Endothelial cell (in vitro differentiated cells): ENCODE measurements at regions not wholly inside any gene's neighbourhood (a gene's known extent, or its start where the extent isn't known, plus 50 kb on each side); places are given as distances from the start of the nearest gene placed in this dataset.

Source experiments
- DNase-seq: peaks from one replicate; pipeline ENCODE4 v3.0.0; 2021; ENCODE audit warnings: low spot score
- H3K27ac Mint-ChIP-seq: one replicate; pipeline ENCODE4 v1.8.0; 2021; ENCODE audit warnings: mixed read lengths, inconsistent platforms; ENCODE audit not compliant: unreplicated experiment
- H3K27me3 Mint-ChIP-seq: one replicate; pipeline ENCODE4 v1.8.0; 2021; ENCODE audit warnings: mild to moderate bottlenecking, moderate library complexity, mixed read lengths, inconsistent platforms; ENCODE audit not compliant: unreplicated experiment
- H3K36me3 Mint-ChIP-seq: one replicate; pipeline ENCODE4 v1.8.0; 2021; ENCODE audit warnings: mild to moderate bottlenecking, low read depth, mixed read lengths, inconsistent platforms; ENCODE audit not compliant: unreplicated experiment
- H3K4me1 Mint-ChIP-seq: one replicate; pipeline ENCODE4 v1.8.0; 2021; ENCODE audit warnings: mild to moderate bottlenecking, mixed read lengths, inconsistent platforms; ENCODE audit not compliant: unreplicated experiment
- H3K4me3 Mint-ChIP-seq: one replicate; pipeline ENCODE4 v1.8.0; 2021; ENCODE audit warnings: mild to moderate bottlenecking, mixed read lengths, inconsistent platforms; ENCODE audit not compliant: unreplicated experiment
- H3K9me3 Mint-ChIP-seq: one replicate; pipeline ENCODE4 v1.8.0; 2021; ENCODE audit warnings: mixed read lengths, inconsistent platforms; ENCODE audit not compliant: unreplicated experiment
- TF ChIP-seq, protein P1 (sequence below): fragments of 200-600 bp; sonication (generic); IDR thresholded peaks from one replicate; pipeline ENCODE4 v1.5.0; 2021; ENCODE audit warnings: antibody characterized with exemption; ENCODE audit not compliant: unreplicated experiment

- DNase-seq = no peak
- H3K36me3 Mint-ChIP-seq = no peaks in the 10 kb centered on the region
- H3K27ac Mint-ChIP-seq = no peak overlapping the region
- no peak overlapping the region for H3K4me3 Mint-ChIP-seq
- no peaks in the 10 kb centered on the region for H3K9me3 Mint-ChIP-seq
- TF ChIP-seq, protein P1, sequence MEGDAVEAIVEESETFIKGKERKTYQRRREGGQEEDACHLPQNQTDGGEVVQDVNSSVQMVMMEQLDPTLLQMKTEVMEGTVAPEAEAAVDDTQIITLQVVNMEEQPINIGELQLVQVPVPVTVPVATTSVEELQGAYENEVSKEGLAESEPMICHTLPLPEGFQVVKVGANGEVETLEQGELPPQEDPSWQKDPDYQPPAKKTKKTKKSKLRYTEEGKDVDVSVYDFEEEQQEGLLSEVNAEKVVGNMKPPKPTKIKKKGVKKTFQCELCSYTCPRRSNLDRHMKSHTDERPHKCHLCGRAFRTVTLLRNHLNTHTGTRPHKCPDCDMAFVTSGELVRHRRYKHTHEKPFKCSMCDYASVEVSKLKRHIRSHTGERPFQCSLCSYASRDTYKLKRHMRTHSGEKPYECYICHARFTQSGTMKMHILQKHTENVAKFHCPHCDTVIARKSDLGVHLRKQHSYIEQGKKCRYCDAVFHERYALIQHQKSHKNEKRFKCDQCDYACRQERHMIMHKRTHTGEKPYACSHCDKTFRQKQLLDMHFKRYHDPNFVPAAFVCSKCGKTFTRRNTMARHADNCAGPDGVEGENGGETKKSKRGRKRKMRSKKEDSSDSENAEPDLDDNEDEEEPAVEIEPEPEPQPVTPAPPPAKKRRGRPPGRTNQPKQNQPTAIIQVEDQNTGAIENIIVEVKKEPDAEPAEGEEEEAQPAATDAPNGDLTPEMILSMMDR = no peak
- peaks cover 2% of the 10 kb centered on the region for H3K27me3 Mint-ChIP-seq
- no peaks in the 10 kb centered on the region for H3K4me1 Mint-ChIP-seq
Measured at GRCh38 chr12:107487011-107487680, 198.5 kb upstream of the PWP1 start.

GRCh38 chr12:107488666-107489065 lies 196.9 kb upstream of the PWP1 start:
- Mint-ChIP-seq H3K27ac (no peak overlapping the region), H3K9me3 (no peaks in the 10 kb centered on the region)
- TF ChIP-seq, protein P1 = no peak

DNA sequence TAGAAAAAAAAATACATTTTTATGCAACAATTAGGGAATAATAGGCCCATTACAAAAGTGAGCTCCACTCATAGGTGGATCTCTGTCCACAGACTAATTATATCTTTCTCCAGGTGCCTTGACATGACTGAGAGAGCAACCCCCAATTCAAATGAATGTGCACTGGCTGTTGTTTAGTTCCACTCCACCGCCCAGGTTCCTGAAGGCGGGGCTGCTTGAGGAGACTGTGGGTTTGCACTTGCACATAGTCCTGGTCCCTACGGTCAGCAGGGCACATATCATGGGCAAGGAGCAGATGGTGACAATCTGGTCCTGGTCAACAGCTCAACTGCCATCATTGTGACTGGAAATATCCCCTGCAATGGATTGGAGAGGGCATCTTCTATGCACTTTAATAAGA lies 195.6 kb upstream of the PWP1 start:
- H3K27me3 Mint-ChIP-seq = peaks cover 2% of the 10 kb centered on the region
- H3K27ac Mint-ChIP-seq = no peak overlapping the region
- DNase-seq = no peak
- TF ChIP-seq, protein P1 = no peak
- H3K9me3 Mint-ChIP-seq = no peaks in the 10 kb centered on the region
- H3K4me3 Mint-ChIP-seq = no peak overlapping the region
- H3K4me1 Mint-ChIP-seq = peaks cover 8% of the 10 kb centered on the region
- no peaks in the 10 kb centered on the region for H3K36me3 Mint-ChIP-seq

More at GRCh38 chr12:107488666-107489065, 196.9 kb upstream of the PWP1 start:
- H3K4me3 Mint-ChIP-seq = no peak overlapping the region
- DNase-seq = no peak
- H3K36me3 Mint-ChIP-seq = no peaks in the 10 kb centered on the region
- H3K4me1 Mint-ChIP-seq = peaks cover 8% of the 10 kb centered on the region
- H3K27me3 Mint-ChIP-seq = no peaks in the 10 kb centered on the region

DNA sequence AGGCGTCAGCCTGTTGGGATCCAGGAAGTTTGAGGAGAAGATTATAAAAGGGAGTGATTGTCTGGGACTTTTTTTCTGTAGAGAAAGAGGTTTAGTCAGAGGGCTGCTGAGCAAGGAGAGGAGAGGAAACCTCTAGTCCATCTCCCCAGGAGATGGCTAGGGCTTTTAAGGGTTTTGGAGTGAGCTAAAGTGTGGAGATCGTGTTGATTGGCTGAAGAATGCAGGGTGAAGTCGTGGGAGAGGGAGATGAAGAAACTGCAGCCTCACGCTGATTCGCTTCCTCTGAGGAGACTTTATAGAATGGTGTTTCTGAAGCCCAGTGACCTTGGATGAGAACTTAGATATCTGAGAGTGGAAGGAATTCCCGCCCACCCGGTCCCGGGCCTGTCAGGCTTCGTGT lies 193.7 kb upstream of the PWP1 start:
- Mint-ChIP-seq H3K4me1 (peaks cover 8% of the 10 kb centered on the region), H3K9me3 (no peaks in the 10 kb centered on the region), H3K36me3 (no peaks in the 10 kb centered on the region), H3K27me3 (peaks cover 4% of the 10 kb centered on the region), H3K27ac (no peak overlapping the region), H3K4me3 (no peak overlapping the region)
- no peak for DNase-seq
- TF ChIP-seq, protein P1 = no peak

- Mint-ChIP-seq H3K4me3 (no peak overlapping the region), H3K36me3 (no peaks in the 10 kb centered on the region), H3K27me3 (peaks cover 6% of the 10 kb centered on the region), H3K27ac (no peak overlapping the region), H3K4me1 (peaks cover 8% of the 10 kb centered on the region), H3K9me3 (no peaks in the 10 kb centered on the region)
- TF ChIP-seq, protein P1 = no peak
- DNase-seq = no peak
Measured at GRCh38 chr12:107492393-107493134, 193.0 kb upstream of the PWP1 start.
